ENCODE measurements at regions not wholly inside any gene's neighbourhood (a gene's known extent, or its start where the extent isn't known, plus 50 kb on each side); places are given as distances from the start of the nearest gene placed in this dataset.

DNA sequence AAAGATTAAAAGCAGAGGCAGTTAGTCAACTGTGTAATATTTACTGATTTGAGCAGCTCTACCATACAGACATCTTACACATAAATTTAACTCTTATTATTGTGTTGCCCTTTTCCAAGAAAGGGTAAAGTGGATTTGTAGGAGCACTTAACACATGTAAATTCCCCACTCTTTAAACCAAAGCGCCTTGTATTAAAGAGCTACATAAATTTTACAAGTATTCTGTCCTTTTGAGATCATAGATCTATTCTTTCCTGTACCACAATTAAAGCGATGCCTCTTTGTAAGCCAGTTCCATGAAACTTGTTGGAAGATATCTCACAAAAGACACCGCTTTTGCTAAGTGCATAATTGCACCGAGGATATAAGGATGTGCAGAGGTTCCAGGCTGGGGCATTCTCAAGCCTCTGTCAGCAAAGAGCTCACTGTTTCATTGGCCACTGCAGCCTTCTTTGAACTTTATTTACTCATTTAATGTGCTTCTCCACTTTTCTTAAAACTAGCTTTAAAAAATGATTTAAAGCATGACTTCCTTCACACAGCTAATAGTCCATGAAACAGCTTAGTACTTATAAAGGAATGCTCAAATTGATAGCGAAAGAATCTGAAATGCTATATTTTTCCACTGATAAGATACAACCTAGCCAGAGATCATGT, 520.0 kb upstream of the TCF4 start:
- no peak overlapping the region for H2AFZ ChIP-seq (ENCODE audit: low read depth, low read length)
- 0% methylated on average over 5 of the region's 5 CpGs for WGBS (ENCODE audit: insufficient coverage, low coverage, missing lambda C conversion rate)
- no peak overlapping the region for H3K9ac ChIP-seq (ENCODE audit: insufficient read depth in 1 of 2, low read depth in 2 of 2, low read length in 2 of 2)
- no peaks in the 10 kb centered on the region for H3K36me3 ChIP-seq (ENCODE audit: control insufficient read depth, insufficient read depth, low read length)
- POLR2A ChIA-PET = no interaction called here
- TF ChIP-seq, protein P1, sequence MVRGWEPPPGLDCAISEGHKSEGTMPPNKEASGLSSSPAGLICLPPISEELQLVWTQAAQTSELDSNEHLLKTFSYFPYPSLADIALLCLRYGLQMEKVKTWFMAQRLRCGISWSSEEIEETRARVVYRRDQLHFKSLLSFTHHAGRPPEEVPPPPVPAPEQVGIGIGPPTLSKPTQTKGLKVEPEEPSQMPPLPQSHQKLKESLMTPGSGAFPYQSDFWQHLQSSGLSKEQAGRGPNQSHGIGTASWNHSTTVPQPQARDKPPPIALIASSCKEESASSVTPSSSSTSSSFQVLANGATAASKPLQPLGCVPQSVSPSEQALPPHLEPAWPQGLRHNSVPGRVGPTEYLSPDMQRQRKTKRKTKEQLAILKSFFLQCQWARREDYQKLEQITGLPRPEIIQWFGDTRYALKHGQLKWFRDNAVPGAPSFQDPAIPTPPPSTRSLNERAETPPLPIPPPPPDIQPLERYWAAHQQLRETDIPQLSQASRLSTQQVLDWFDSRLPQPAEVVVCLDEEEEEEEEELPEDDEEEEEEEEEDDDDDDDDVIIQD (CRISPR knock-in tag; IDR thresholded peaks at IDR 0.05) = no peak
- no peak for TF ChIP-seq TEAD2 (tag; IDR thresholded peaks at IDR 0.05)
- no peak for TF ChIP-seq PYGO2 (tag; IDR thresholded peaks at IDR 0.05)
- TF ChIP-seq KAT7 (CRISPR knock-in tag; IDR thresholded peaks at IDR 0.05; ENCODE audit: borderline replicate concordance) = no peak
- no peak for TF ChIP-seq ETV1 (tag; conservative IDR thresholded peaks at IDR 0.05; ENCODE audit: low read depth)
- TF ChIP-seq TEAD1 (CRISPR knock-in tag; IDR thresholded peaks at IDR 0.05) = no peak
- TF ChIP-seq ESRRB (CRISPR knock-in tag; IDR thresholded peaks at IDR 0.05; ENCODE audit: borderline replicate concordance) = no peak
- TF ChIP-seq SMARCC2 (IDR thresholded peaks at IDR 0.05; ENCODE audit: low read depth) = no peak
- TF ChIP-seq GATAD2A (IDR thresholded peaks at IDR 0.05) = no peak
- TF ChIP-seq TAL1 (IDR thresholded peaks at IDR 0.05) = no peak
- TF ChIP-seq NR3C1 (CRISPR knock-in tag; IDR thresholded peaks at IDR 0.05) = no peak
- TF ChIP-seq, protein P2, sequence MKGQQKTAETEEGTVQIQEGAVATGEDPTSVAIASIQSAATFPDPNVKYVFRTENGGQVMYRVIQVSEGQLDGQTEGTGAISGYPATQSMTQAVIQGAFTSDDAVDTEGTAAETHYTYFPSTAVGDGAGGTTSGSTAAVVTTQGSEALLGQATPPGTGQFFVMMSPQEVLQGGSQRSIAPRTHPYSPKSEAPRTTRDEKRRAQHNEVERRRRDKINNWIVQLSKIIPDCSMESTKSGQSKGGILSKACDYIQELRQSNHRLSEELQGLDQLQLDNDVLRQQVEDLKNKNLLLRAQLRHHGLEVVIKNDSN (CRISPR knock-in tag; IDR thresholded peaks at IDR 0.05) = no peak
- TF ChIP-seq MYNN (IDR thresholded peaks at IDR 0.05) = no peak
- no peak for TF ChIP-seq MYNN (CRISPR knock-in tag; IDR thresholded peaks at IDR 0.05)
- no peak for TF ChIP-seq RCOR1 (IDR thresholded peaks at IDR 0.05; ENCODE audit: borderline replicate concordance in 1 of 2, low read depth in 2 of 2, low read length in 2 of 2)
- TF ChIP-seq RFX7 (CRISPR knock-in tag; IDR thresholded peaks at IDR 0.05) = no peak
- TF ChIP-seq, protein P3, sequence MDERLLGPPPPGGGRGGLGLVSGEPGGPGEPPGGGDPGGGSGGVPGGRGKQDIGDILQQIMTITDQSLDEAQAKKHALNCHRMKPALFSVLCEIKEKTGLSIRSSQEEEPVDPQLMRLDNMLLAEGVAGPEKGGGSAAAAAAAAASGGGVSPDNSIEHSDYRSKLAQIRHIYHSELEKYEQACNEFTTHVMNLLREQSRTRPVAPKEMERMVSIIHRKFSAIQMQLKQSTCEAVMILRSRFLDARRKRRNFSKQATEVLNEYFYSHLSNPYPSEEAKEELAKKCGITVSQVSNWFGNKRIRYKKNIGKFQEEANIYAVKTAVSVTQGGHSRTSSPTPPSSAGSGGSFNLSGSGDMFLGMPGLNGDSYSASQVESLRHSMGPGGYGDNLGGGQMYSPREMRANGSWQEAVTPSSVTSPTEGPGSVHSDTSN (CRISPR knock-in tag; IDR thresholded peaks at IDR 0.05; ENCODE audit: low read depth) = no peak
- TF ChIP-seq, protein P3 (tag; conservative IDR thresholded peaks at IDR 0.05; ENCODE audit: low read depth) = no peak
- TF ChIP-seq NFIX (CRISPR knock-in tag; IDR thresholded peaks at IDR 0.05; ENCODE audit: low read depth) = no peak
- H3K9me1 ChIP-seq (ENCODE audit: control insufficient read depth, insufficient read depth, low read length) = no peaks in the 10 kb centered on the region
- FAIRE-seq = no peak
- no peak for DNase-seq (ENCODE audit: extremely low read depth in 1 of 4, low spot score in 3 of 4)
- no peak overlapping the region for H3K4me3 ChIP-seq
- H3K4me1 ChIP-seq (replicated peaks in 1 of 2; ENCODE audit: control insufficient read depth in 2 of 2, insufficient read depth in 2 of 2, low read length in 2 of 2) = no peaks in the 10 kb centered on the region
- BruUV-seq (replicated peaks) = no TSS peak
- no peaks in the 10 kb centered on the region for H4K20me1 ChIP-seq (replicated peaks; ENCODE audit: control insufficient read depth, insufficient read depth, low read length)
- H3K27ac ChIP-seq (ENCODE audit: extremely low read depth, low read depth, low read length) = no peak overlapping the region
- H3K79me2 ChIP-seq (ENCODE audit: control insufficient read depth, insufficient read depth, low read length) = no peaks in the 10 kb centered on the region
- in situ Hi-C loops (cut with MboI) (no loop called here), intact Hi-C loops (cut with micrococcal nuclease) (no loop called here)
- H3K9me3 ChIP-seq (replicated peaks; ENCODE audit: control insufficient read depth, insufficient read depth, low read depth, low read length) = no peaks in the 10 kb centered on the region
- CTCF ChIA-PET (ENCODE audit: low intra/inter-chr PET ratio) = no interaction called here
- no peaks in the 10 kb centered on the region for H3K27me3 ChIP-seq (ENCODE audit: control insufficient read depth in 2 of 2, insufficient read depth in 2 of 2, low read length in 2 of 2)
- no peak for ATAC-seq
- no peak overlapping the region for H3K4me2 ChIP-seq (ENCODE audit: insufficient read depth, low read length)
